ENCODE measurements at regions not wholly inside any gene's neighbourhood (a gene's known extent, or its start where the extent isn't known, plus 50 kb on each side); places are given as distances from the start of the nearest gene placed in this dataset.

- 82 to 88% methylated on average over 4 to 5 of the region's 6 CpGs for WGBS, 2 experiments (ENCODE audit: insufficient coverage in 2 of 2)
- Histone ChIP-seq H3K4me3 (ENCODE audit: extremely low read depth, insufficient read depth, low read length, poor library complexity, severe bottlenecking) (no peak overlapping the region), H3K9me3 (ENCODE audit: control insufficient read depth, low read length) (peaks cover 15% of the 10 kb centered on the region)
These were observed 56.2 kb upstream of the PRRC2C start for GRCh38 chr1:171429137-171429536.

DNA sequence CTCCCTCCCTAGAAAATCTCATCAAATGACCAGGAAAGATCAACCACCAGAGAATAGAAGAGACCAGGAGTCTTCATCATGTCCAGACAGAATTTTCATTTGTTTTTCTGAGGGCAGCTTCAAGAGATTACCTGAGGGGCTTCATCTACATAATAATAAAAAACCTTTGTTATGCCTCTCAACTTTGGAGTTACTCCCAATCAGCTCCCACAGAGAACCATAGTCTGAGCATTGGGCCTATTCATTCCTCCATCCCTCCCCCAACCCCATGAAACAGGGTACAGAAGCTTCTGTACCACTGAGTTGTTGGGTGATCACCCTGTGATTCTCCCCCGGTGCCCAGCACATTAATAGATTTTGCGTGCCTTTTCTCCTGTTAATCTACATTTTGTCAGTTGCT, 53.3 kb upstream of the PRRC2C start:
- Histone ChIP-seq H3K9me3 (ENCODE audit: control insufficient read depth, low read length) (peaks cover 15% of the 10 kb centered on the region), H3K4me1 (ENCODE audit: control insufficient read depth, insufficient read depth, low read length, poor library complexity, severe bottlenecking) (no peaks in the 10 kb centered on the region), H3K27ac (ENCODE audit: low read depth, low read length, severe bottlenecking) (no peak overlapping the region), H3K36me3 (ENCODE audit: control insufficient read depth, insufficient read depth, low read length) (no peaks in the 10 kb centered on the region), H3K4me3 (ENCODE audit: extremely low read depth, insufficient read depth, low read length, poor library complexity, severe bottlenecking) (no peak overlapping the region)
- WGBS, 2 experiments (ENCODE audit: insufficient coverage in 2 of 2) = 27 to 35% methylated on average over 2 of the region's 2 CpGs

More at GRCh38 chr1:171429137-171429536, 56.2 kb upstream of the PRRC2C start:
- Histone ChIP-seq H3K36me3 (ENCODE audit: control insufficient read depth, insufficient read depth, low read length) (no peaks in the 10 kb centered on the region), H3K27ac (ENCODE audit: low read depth, low read length, severe bottlenecking) (no peak overlapping the region), H3K4me1 (ENCODE audit: control insufficient read depth, insufficient read depth, low read length, poor library complexity, severe bottlenecking) (no peaks in the 10 kb centered on the region)

DNA sequence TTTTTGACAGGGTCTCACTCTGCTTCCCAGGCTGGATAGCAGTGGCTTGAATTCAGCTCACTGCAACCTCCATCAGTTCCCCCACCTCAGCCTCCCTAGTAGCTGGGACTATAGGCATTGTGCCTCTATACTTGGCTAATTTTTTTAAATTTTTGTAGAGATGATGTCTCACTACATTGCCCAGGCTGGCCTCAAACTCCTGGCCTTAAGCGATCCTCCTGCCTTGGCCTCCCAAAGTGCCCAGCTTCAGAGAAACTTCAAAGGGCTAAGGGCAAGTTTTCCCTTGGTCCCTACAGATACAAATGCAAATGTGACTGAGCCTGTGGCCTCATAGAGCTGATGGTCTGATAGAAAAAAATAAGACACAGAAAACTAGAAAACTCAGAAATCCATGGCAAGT, 52.9 kb upstream of the PRRC2C start:
- H3K9me3 ChIP-seq (ENCODE audit: control insufficient read depth, low read length) = peaks cover 15% of the 10 kb centered on the region
- no peak overlapping the region for H3K4me3 ChIP-seq (ENCODE audit: extremely low read depth, insufficient read depth, low read length, poor library complexity, severe bottlenecking)
- no peaks in the 10 kb centered on the region for H3K4me1 ChIP-seq (ENCODE audit: control insufficient read depth, insufficient read depth, low read length, poor library complexity, severe bottlenecking)
- WGBS, 2 experiments (ENCODE audit: insufficient coverage in 2 of 2) = 80 to 100% methylated on average over 1 of the region's 1 CpG
- no peak overlapping the region for H3K27ac ChIP-seq (ENCODE audit: low read depth, low read length, severe bottlenecking)
- no peaks in the 10 kb centered on the region for H3K36me3 ChIP-seq (ENCODE audit: control insufficient read depth, insufficient read depth, low read length)

DNA sequence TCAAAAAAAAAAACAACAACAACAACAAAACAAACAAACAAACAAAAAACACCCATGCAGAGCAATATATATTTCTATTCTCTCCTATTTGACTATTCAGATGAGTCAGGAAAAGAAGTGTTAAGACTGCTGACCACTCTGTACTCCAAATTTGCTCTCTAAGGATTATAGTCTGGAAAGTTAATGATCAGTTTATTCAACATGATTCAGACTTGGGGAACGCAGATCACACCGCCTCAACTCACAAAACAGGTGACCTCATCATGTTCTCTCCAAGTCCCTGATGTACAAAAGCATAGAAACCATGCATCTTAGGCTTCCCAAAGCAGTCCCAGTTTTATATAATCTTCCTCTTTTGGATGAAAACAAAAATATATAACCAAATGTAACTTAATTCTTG, 51.9 kb upstream of the PRRC2C start:
- WGBS, 2 experiments (ENCODE audit: insufficient coverage in 2 of 2) = no CpG with 5 or more reads among the region's 2 CpGs
- Histone ChIP-seq H3K27ac (ENCODE audit: low read depth, low read length, severe bottlenecking) (no peak overlapping the region), H3K9me3 (ENCODE audit: control insufficient read depth, low read length) (peaks cover 11% of the 10 kb centered on the region), H3K36me3 (ENCODE audit: control insufficient read depth, insufficient read depth, low read length) (no peaks in the 10 kb centered on the region), H3K4me3 (ENCODE audit: extremely low read depth, insufficient read depth, low read length, poor library complexity, severe bottlenecking) (no peak overlapping the region), H3K4me1 (ENCODE audit: control insufficient read depth, insufficient read depth, low read length, poor library complexity, severe bottlenecking) (no peaks in the 10 kb centered on the region)

- H3K36me3 ChIP-seq (ENCODE audit: control insufficient read depth, insufficient read depth, low read length) = no peaks in the 10 kb centered on the region
- H3K4me1 ChIP-seq (ENCODE audit: control insufficient read depth, insufficient read depth, low read length, poor library complexity, severe bottlenecking) = no peaks in the 10 kb centered on the region
- WGBS, 2 experiments (ENCODE audit: insufficient coverage in 2 of 2) = 91 to 92% methylated on average over 8 of the region's 9 CpGs
- H3K4me3 ChIP-seq (ENCODE audit: extremely low read depth, insufficient read depth, low read length, poor library complexity, severe bottlenecking) = no peak overlapping the region
- no peak overlapping the region for H3K27ac ChIP-seq (ENCODE audit: low read depth, low read length, severe bottlenecking)
- no peaks in the 10 kb centered on the region for H3K9me3 ChIP-seq (ENCODE audit: control insufficient read depth, low read length)
These were observed 50.5 kb upstream of the PRRC2C start for GRCh38 chr1:171434717-171435346.
